ENCODE measurements at regions not wholly inside any gene's neighbourhood (a gene's known extent, or its start where the extent isn't known, plus 50 kb on each side); places are given as distances from the start of the nearest gene placed in this dataset.

DNA sequence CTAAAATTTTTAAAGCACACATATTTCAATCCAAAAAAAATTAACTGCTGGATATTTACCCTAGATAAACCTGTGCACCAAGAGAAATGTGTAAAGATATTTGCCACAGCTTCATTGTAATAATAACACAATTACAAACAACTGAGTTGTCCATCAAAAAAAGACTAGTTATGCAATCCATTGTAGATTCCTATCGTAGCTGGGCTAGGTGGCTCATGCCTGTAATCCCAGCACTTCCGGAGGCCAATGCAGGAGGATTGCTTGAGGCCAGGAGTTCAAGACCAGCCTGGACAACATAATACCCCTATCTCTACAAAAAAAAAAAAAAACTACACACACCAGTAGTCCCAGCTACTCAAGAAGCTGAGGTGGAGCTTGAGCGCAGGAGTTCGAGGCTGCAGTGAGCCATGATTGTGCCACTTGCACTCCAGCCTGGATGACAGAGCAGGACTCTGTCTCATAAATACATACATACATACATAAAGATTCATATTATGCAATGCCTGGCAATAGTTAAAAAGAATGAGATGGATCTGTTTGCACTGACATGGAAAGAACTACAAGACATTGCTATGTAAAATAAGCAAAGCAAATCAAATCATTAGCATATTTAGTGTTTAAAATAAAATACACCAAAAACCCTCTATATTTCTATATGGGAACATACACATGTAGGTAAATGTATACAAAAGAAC is 56.5 kb upstream of the CCDC28A start:
- no peak for DNase-seq

DNA sequence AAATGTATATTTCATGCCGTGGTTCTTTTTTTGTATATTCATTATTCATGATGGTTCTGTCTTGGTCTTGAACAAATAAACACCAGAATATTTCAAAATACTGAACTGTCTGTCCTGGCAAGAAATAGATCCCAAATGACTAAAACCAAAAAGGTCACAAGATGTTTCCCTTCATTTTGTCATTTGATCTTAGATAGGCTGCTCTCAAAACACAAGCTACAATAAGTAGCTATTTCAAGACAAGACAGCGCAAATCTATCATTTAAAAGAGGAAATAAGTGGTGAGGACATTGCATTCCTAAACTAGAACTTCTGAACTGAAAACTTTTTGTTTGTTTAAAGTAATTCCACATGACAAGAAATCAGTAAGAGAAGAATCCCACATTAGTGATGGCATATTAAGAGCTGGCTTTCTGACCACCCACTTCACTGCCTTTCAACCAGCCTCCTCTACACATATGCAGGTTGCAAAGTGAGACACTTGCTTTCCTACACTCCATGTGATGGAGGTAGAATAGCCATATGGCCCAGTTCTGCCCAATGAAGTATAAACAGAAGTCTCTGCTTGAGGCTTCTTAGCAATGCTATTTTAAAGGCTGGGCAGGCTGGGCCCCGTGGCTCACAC is 54.4 kb upstream of the CCDC28A start:
- DNase-seq, result no peak

DNA sequence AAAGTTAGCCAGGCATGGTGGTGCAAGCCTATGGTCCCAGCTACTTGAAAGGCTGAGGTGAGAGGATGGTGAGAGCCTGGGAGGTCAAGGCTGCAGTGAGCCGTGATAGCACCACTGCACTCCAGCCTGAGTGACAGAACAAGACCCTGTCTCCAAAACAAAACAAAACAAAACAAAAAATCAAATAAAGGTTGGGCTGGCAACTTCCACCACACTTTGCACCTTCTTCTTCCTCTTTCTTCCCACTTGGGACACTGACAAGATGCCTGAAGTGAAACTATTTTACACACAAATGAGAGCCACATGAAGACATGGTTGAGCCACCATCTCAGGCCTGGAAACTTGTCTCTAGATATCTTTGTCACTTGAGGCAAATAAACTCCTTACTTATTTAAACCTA is 53.8 kb upstream of the CCDC28A start:
- no peak for DNase-seq

DNA sequence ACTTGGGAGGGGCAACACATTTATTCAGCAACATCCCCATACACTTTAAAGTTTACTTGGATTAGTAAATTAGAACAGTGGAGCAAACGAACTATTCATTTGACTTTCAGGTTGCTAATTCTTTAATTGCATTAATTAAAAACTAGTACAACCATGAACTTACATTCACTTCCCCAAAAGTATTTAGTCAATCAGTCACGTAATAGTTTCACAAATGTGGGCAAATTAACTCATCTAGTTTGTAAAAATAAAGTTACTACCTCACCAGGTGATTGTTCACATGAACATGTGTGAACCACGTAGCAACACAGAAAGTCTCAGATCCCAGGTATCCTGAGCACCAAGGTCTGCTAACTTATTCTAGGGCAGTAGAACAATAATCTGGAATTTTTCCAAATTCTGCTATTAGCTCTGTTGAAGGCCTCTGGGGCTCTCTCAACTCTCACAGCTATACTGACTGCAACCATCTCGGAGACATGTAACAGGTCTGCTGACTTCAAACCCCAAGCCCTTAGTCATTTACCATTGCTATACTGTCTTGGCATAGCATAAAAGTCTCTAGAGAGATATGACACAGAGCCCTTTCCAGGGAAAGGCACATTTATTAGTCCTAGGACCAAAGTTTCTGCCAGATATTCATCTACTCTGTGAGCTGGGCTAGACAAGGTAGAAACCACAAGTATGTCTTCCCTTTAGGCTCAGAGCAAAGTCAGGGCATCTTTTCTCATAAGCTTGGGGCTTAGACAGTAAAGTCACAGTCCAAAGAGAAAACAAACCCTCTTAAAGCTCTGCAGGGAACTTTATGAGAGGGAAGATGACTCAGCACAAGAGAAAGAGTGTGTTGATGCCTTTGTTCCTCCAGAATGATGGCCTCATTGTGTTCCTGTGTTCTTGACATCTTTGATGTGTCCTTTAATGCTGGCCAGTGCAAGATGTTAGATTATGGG is 50.9 kb upstream of the CCDC28A start:
- DNase-seq, result no peak
